PC-3 (cell line): ENCODE measurements at regions not wholly inside any gene's neighbourhood (a gene's known extent, or its start where the extent isn't known, plus 50 kb on each side); places are given as distances from the start of the nearest gene placed in this dataset.

Experiments
- ATAC-seq: fragments of 200-7000 bp; cut with Tn5 transposase; 2 replicates; pipeline ENCODE4 v1.9.1; 2020; ENCODE audit warnings: mild to moderate bottlenecking, moderate library complexity
- BruUV-seq: library from RNA; stranded (reverse); fragments of 400-500 nt; replicated peaks from 2 replicates; lab custom pipeline; 2021; lab: Mats Ljungman, UMichigan
- CTCF ChIA-PET: fragments of 300-600 bp; sonication (Branson Sonifier 250); formaldehyde crosslinking; loops from one replicate; lab custom pipeline; 2022; ENCODE audit warnings: antibody characterized with exemption; lab: Charles Lee
- POLR2A ChIA-PET: fragments of 300-600 bp; sonication (Branson Sonifier 250); formaldehyde crosslinking; loops from one replicate; lab custom pipeline; 2022; ENCODE audit warnings: antibody characterized with exemption; ENCODE audit not compliant: unreplicated experiment; lab: Charles Lee
- DNase-seq: peaks from one replicate; pipeline ENCODE4 v3.0.0-alpha.2; 2015
- H2AFZ ChIP-seq: fragments of 300-600 bp; sonication (generic); 2 replicates; pipeline ENCODE4 v1.6.0; 2016; ENCODE audit warnings: antibody characterized with exemption, low read length
- H3F3A ChIP-seq: fragments of 300-600 bp; sonication (generic); one replicate; pipeline ENCODE4 v1.6.0; 2017; ENCODE audit warnings: antibody characterized with exemption, low read length, control low read depth, mild to moderate bottlenecking; ENCODE audit not compliant: unreplicated experiment
- H3K27ac ChIP-seq: fragments of 300-600 bp; sonication (generic); 2 replicates; pipeline ENCODE4 v1.5.1; 2016; ENCODE audit warnings: mild to moderate bottlenecking, low read length
- H3K27me3 ChIP-seq: fragments of 300-600 bp; sonication (generic); 2 replicates; pipeline ENCODE4 v1.6.1; 2016; ENCODE audit warnings: low read length, mixed read lengths
- H3K36me3 ChIP-seq: fragments of 300-600 bp; sonication (generic); 2 replicates; pipeline ENCODE4 v1.6.1; 2016; ENCODE audit warnings: low read depth, mixed run types, low read length, mixed read lengths
- H3K4me1 ChIP-seq: fragments of 300-600 bp; sonication (generic); 2 replicates; pipeline ENCODE4 v1.5.1; 2016; ENCODE audit warnings: low read length; ENCODE audit not compliant: insufficient read depth
- H3K4me2 ChIP-seq: fragments of 300-600 bp; sonication (generic); 2 replicates; pipeline ENCODE4 v1.6.0; 2016; ENCODE audit warnings: low read length
- H3K4me3 ChIP-seq: fragments of 300-600 bp; sonication (generic); 2 replicates; pipeline ENCODE4 v1.5.1; 2016; ENCODE audit warnings: mild to moderate bottlenecking, low read length, mixed read lengths
- H3K79me2 ChIP-seq: fragments of 300-600 bp; sonication (generic); 2 replicates; pipeline ENCODE4 v1.6.1; 2017; ENCODE audit warnings: low read length, mixed read lengths
- H3K9ac ChIP-seq: fragments of 300-600 bp; sonication (generic); 2 replicates; pipeline ENCODE4 v1.6.0; 2016; ENCODE audit warnings: mild to moderate bottlenecking, low read length
- H3K9me2 ChIP-seq: fragments of 300-600 bp; sonication (generic); replicated peaks from 2 replicates; pipeline ENCODE4 v1.6.1; 2016; ENCODE audit warnings: mixed run types, low read length, mixed read lengths
- H3K9me3 ChIP-seq: fragments of 300-600 bp; sonication (generic); 2 replicates; pipeline ENCODE4 v1.6.1; 2016; ENCODE audit warnings: low read length, mixed read lengths
- H4K20me1 ChIP-seq: fragments of 300-600 bp; sonication (generic); 2 replicates; pipeline ENCODE4 v1.6.1; 2016; ENCODE audit warnings: low read length, mixed read lengths
- CTCF ChIP-seq: fragments of 300-600 bp; sonication (generic); conservative IDR thresholded peaks from 2 replicates; pipeline ENCODE4 v1.5.1; 2017; ENCODE audit warnings: antibody characterized with exemption, low read depth, mild to moderate bottlenecking, low read length
- EZH2 ChIP-seq: fragments of 300-600 bp; sonication (generic); IDR thresholded peaks from one replicate; pipeline ENCODE4 v1.6.1; 2017; ENCODE audit warnings: antibody characterized with exemption, mild to moderate bottlenecking, low read length; ENCODE audit not compliant: unreplicated experiment
- EZH2phosphoT487 ChIP-seq: fragments of 300-600 bp; sonication (generic); IDR thresholded peaks from 2 replicates; pipeline ENCODE4 v1.6.1; 2018; ENCODE audit warnings: mild to moderate bottlenecking, antibody characterized with exemption, low read length, borderline replicate concordance
- intact Hi-C: fragments of 100-400 bp; cut with micrococcal nuclease; formaldehyde crosslinking; loops from 2 replicates; pipeline ENCODE4 v1.9.0; 2023

- no peaks in the 10 kb centered on the region for H3K4me1 ChIP-seq
- intact Hi-C loops: no loop called here
- H3K9me3 ChIP-seq: no peaks in the 10 kb centered on the region
- peaks cover 13% of the 10 kb centered on the region; the same call in 1 of the 2 replicates for H3K27me3 ChIP-seq
- no peaks in the 10 kb centered on the region for H3K36me3 ChIP-seq
- no peak overlapping the region for H3K9ac ChIP-seq
- no peak overlapping the region for H3K4me3 ChIP-seq
- DNase-seq (no peak), ATAC-seq (no peak)
- no peaks in the 10 kb centered on the region for H3K9me2 ChIP-seq
- H3K27ac ChIP-seq: no peak overlapping the region
- no peak overlapping the region for H2AFZ ChIP-seq
- no peaks in the 10 kb centered on the region for H4K20me1 ChIP-seq
- TF ChIP-seq CTCF (no peak), EZH2phosphoT487 (no peak), EZH2 (no peak)
- no peaks in the 10 kb centered on the region for H3K79me2 ChIP-seq
- ChIA-PET POLR2A (no interaction called here), CTCF (no interaction called here)
- BruUV-seq: no TSS peak
- no peaks in the 10 kb centered on the region for H3F3A ChIP-seq
- H3K4me2 ChIP-seq: no peak overlapping the region
Observed at GRCh38 chr11:43547889-43548381, 132.6 kb upstream of the HSD17B12 start.

GRCh38 chr11:43548916-43549315 lies 131.6 kb upstream of the HSD17B12 start:
- no peaks in the 10 kb centered on the region for H3K9me3 ChIP-seq
- intact Hi-C loops: no loop called here
- ChIA-PET POLR2A (no interaction called here), CTCF (no interaction called here)
- no TSS peak for BruUV-seq
- H3K4me1 ChIP-seq: no peaks in the 10 kb centered on the region
- ATAC-seq: no peak
- no peak overlapping the region for H3K27ac ChIP-seq
- no peak overlapping the region for H3K4me3 ChIP-seq
- no peaks in the 10 kb centered on the region for H3K9me2 ChIP-seq
- H3F3A ChIP-seq: no peaks in the 10 kb centered on the region
- H3K36me3 ChIP-seq: no peaks in the 10 kb centered on the region
- H3K9ac ChIP-seq: no peak overlapping the region
- H2AFZ ChIP-seq: no peak overlapping the region
- H4K20me1 ChIP-seq: no peaks in the 10 kb centered on the region
- no peak for DNase-seq
- no peak for TF ChIP-seq EZH2
- no peak for TF ChIP-seq EZH2phosphoT487
- no peak for TF ChIP-seq CTCF
- peaks cover 20% of the 10 kb centered on the region for H3K27me3 ChIP-seq
- H3K79me2 ChIP-seq: no peaks in the 10 kb centered on the region
- H3K4me2 ChIP-seq: no peak overlapping the region

- Histone ChIP-seq H4K20me1 (no peaks in the 10 kb centered on the region), H3K27me3 (peaks cover 27% of the 10 kb centered on the region), H2AFZ (no peak overlapping the region), H3K9me2 (no peaks in the 10 kb centered on the region), H3K9me3 (no peaks in the 10 kb centered on the region), H3K9ac (no peak overlapping the region), H3K27ac (no peak overlapping the region), H3K4me1 (no peaks in the 10 kb centered on the region), H3K36me3 (no peaks in the 10 kb centered on the region), H3K4me2 (no peak overlapping the region), H3K79me2 (no peaks in the 10 kb centered on the region), H3K4me3 (no peak overlapping the region), H3F3A (no peaks in the 10 kb centered on the region)
- no TSS peak for BruUV-seq
- ChIA-PET POLR2A (no interaction called here), CTCF (no interaction called here)
- TF ChIP-seq EZH2 (no peak), EZH2phosphoT487 (no peak), CTCF (no peak)
- no peak for DNase-seq
- intact Hi-C loops: no loop called here
- no peak for ATAC-seq
Observed at GRCh38 chr11:43549624-43550023, 130.9 kb upstream of the HSD17B12 start.
